ENCODE measurements at regions not wholly inside any gene's neighbourhood (a gene's known extent, or its start where the extent isn't known, plus 50 kb on each side); places are given as distances from the start of the nearest gene placed in this dataset.
A peak's percentile ranks its signal among the peaks of the same experiment; 100 is the strongest.

- H3K27me3 Mint-ChIP-seq (ENCODE audit: insufficient read depth), result peaks cover 86% of the 10 kb centered on the region
Measured at GRCh38 chr1:201647722-201648065, 108.8 kb downstream of the NAV1 start.

GRCh38 chr1:201648066-201648906, 109.4 kb downstream of the NAV1 start:
- Mint-ChIP-seq H3K27ac (no peak overlapping the region), H3K36me3 (ENCODE audit: low read depth) (peaks cover 9% of the 10 kb centered on the region), H3K27me3 (ENCODE audit: insufficient read depth) (peaks cover 87% of the 10 kb centered on the region), H3K4me3 (peak overlapping the region; percentile 57), H3K4me1 (peaks cover 17% of the 10 kb centered on the region), H3K9me3 (no peaks in the 10 kb centered on the region)
- Histone ChIP-seq H3K4me3 (ENCODE audit: low read length) (peak overlapping the region; percentile 80), H3K9me3 (ENCODE audit: control insufficient read depth, low read length) (no peaks in the 10 kb centered on the region), H3K27ac (ENCODE audit: low read depth, low read length) (no peak overlapping the region), H3K27me3 (ENCODE audit: control insufficient read depth, insufficient read depth, low read length, poor library complexity, severe bottlenecking) (peaks cover 63% of the 10 kb centered on the region), H3K4me1 (ENCODE audit: control insufficient read depth, insufficient read depth, low read length) (no peaks in the 10 kb centered on the region), H3K9ac (ENCODE audit: extremely low read depth, low read length, poor library complexity, severe bottlenecking) (no peak overlapping the region), H3K36me3 (ENCODE audit: control insufficient read depth, insufficient read depth, low read length) (no peaks in the 10 kb centered on the region)
- no peak for TF ChIP-seq CTCF (conservative IDR thresholded peaks at IDR 0.05)
- DNase-seq, result peak; percentile 81
- 0% methylated on average over 27 to 78 of the region's 81 CpGs for WGBS, 2 experiments (ENCODE audit: insufficient coverage in 1 of 2, insufficient read length in 1 of 2)

More at GRCh38 chr1:201647722-201648065, 108.8 kb downstream of the NAV1 start:
- Histone ChIP-seq H3K4me1 (ENCODE audit: control insufficient read depth, insufficient read depth, low read length) (no peaks in the 10 kb centered on the region), H3K9me3 (ENCODE audit: control insufficient read depth, low read length) (no peaks in the 10 kb centered on the region), H3K36me3 (ENCODE audit: control insufficient read depth, insufficient read depth, low read length) (no peaks in the 10 kb centered on the region), H3K27me3 (ENCODE audit: control insufficient read depth, insufficient read depth, low read length, poor library complexity, severe bottlenecking) (peaks cover 63% of the 10 kb centered on the region), H3K27ac (ENCODE audit: low read depth, low read length) (no peak overlapping the region), H3K9ac (ENCODE audit: extremely low read depth, low read length, poor library complexity, severe bottlenecking) (no peak overlapping the region), H3K4me3 (ENCODE audit: low read length) (peak overlapping the region; percentile 80)
- no peak for TF ChIP-seq CTCF (conservative IDR thresholded peaks at IDR 0.05)
- Mint-ChIP-seq H3K4me1 (peaks cover 17% of the 10 kb centered on the region), H3K36me3 (ENCODE audit: low read depth) (peaks cover 9% of the 10 kb centered on the region), H3K27ac (no peak overlapping the region), H3K9me3 (no peaks in the 10 kb centered on the region), H3K4me3 (peak overlapping the region; percentile 57)
- WGBS, 2 experiments (ENCODE audit: insufficient coverage in 1 of 2, insufficient read length in 1 of 2), result 0 to 2% methylated on average over 5 to 16 of the region's 17 CpGs
- peak; percentile 74 for DNase-seq

- Histone ChIP-seq H3K27ac (ENCODE audit: low read depth, low read length) (no peak overlapping the region), H3K4me1 (ENCODE audit: control insufficient read depth, insufficient read depth, low read length) (no peaks in the 10 kb centered on the region), H3K27me3 (ENCODE audit: control insufficient read depth, insufficient read depth, low read length, poor library complexity, severe bottlenecking) (peaks cover 63% of the 10 kb centered on the region), H3K4me3 (ENCODE audit: low read length) (peak overlapping the region; percentile 80), H3K36me3 (ENCODE audit: control insufficient read depth, insufficient read depth, low read length) (no peaks in the 10 kb centered on the region), H3K9me3 (ENCODE audit: control insufficient read depth, low read length) (no peaks in the 10 kb centered on the region), H3K9ac (ENCODE audit: extremely low read depth, low read length, poor library complexity, severe bottlenecking) (no peak overlapping the region)
- Mint-ChIP-seq H3K27ac (no peak overlapping the region), H3K4me3 (peak overlapping the region; percentile 57), H3K4me1 (peaks cover 17% of the 10 kb centered on the region), H3K27me3 (ENCODE audit: insufficient read depth) (peaks cover 79% of the 10 kb centered on the region), H3K36me3 (ENCODE audit: low read depth) (peaks cover 4% of the 10 kb centered on the region), H3K9me3 (no peaks in the 10 kb centered on the region)
- no peak for TF ChIP-seq CTCF (conservative IDR thresholded peaks at IDR 0.05)
- WGBS, 2 experiments (ENCODE audit: insufficient coverage in 1 of 2, insufficient read length in 1 of 2), result 1 to 4% methylated on average over 27 to 52 of the region's 52 CpGs
- peak; percentile 87 for DNase-seq
Measured at GRCh38 chr1:201648907-201649721, 110.2 kb downstream of the NAV1 start.
